ENCODE measurements at regions not wholly inside any gene's neighbourhood (a gene's known extent, or its start where the extent isn't known, plus 50 kb on each side); places are given as distances from the start of the nearest gene placed in this dataset.

DNA sequence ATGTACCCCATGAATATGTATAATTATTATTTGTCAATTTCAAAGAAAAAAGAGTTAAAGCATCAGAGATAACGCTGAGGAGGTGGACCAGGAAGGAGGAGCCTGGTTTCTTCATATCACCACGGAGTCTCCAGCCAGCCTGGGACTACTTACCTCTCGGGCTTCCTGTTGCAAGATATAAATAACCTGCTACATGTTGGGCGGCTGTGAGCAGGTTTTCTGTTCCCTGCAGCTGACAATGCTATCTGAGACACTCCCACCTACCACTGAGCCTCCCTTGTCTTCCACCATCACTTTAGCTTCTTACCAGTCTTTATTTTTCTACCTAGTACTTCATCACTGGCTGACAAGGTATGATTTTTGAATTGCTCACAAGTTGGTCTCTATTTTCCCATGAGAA is 102.7 kb upstream of the CPEB4 start:
- ChIA-PET CTCF (interaction anchor here (1.7 to 2.1 kb wide), 4 partner anchors 140 to 187 kb away, joined by 4 to 10 read pairs (median 7); no protein-coding TSS in a partner anchor), POLR2A (no interaction called here)
- TF ChIP-seq ZNF138 (CRISPR knock-in tag; conservative IDR thresholded peaks at IDR 0.05) (no peak), MXD4 (CRISPR knock-in tag; IDR thresholded peaks at IDR 0.05; ENCODE audit: borderline replicate concordance) (no peak), NR1H2 (CRISPR knock-in tag; IDR thresholded peaks at IDR 0.05) (no peak), TP53 (CRISPR knock-in tag; IDR thresholded peaks at IDR 0.05) (no peak)
- TF ChIP-seq, protein P1, sequence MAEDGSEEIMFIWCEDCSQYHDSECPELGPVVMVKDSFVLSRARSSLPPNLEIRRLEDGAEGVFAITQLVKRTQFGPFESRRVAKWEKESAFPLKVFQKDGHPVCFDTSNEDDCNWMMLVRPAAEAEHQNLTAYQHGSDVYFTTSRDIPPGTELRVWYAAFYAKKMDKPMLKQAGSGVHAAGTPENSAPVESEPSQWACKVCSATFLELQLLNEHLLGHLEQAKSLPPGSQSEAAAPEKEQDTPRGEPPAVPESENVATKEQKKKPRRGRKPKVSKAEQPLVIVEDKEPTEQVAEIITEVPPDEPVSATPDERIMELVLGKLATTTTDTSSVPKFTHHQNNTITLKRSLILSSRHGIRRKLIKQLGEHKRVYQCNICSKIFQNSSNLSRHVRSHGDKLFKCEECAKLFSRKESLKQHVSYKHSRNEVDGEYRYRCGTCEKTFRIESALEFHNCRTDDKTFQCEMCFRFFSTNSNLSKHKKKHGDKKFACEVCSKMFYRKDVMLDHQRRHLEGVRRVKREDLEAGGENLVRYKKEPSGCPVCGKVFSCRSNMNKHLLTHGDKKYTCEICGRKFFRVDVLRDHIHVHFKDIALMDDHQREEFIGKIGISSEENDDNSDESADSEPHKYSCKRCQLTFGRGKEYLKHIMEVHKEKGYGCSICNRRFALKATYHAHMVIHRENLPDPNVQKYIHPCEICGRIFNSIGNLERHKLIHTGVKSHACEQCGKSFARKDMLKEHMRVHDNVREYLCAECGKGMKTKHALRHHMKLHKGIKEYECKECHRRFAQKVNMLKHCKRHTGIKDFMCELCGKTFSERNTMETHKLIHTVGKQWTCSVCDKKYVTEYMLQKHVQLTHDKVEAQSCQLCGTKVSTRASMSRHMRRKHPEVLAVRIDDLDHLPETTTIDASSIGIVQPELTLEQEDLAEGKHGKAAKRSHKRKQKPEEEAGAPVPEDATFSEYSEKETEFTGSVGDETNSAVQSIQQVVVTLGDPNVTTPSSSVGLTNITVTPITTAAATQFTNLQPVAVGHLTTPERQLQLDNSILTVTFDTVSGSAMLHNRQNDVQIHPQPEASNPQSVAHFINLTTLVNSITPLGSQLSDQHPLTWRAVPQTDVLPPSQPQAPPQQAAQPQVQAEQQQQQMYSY (CRISPR knock-in tag; IDR thresholded peaks at IDR 0.05): no peak
- TF ChIP-seq, protein P2, sequence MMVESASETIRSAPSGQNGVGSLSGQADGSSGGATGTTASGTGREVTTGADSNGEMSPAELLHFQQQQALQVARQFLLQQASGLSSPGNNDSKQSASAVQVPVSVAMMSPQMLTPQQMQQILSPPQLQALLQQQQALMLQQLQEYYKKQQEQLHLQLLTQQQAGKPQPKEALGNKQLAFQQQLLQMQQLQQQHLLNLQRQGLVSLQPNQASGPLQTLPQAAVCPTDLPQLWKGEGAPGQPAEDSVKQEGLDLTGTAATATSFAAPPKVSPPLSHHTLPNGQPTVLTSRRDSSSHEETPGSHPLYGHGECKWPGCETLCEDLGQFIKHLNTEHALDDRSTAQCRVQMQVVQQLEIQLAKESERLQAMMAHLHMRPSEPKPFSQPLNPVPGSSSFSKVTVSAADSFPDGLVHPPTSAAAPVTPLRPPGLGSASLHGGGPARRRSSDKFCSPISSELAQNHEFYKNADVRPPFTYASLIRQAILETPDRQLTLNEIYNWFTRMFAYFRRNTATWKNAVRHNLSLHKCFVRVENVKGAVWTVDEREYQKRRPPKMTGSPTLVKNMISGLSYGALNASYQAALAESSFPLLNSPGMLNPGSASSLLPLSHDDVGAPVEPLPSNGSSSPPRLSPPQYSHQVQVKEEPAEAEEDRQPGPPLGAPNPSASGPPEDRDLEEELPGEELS (CRISPR knock-in tag; IDR thresholded peaks at IDR 0.05): no peak
- TF ChIP-seq, protein P3, sequence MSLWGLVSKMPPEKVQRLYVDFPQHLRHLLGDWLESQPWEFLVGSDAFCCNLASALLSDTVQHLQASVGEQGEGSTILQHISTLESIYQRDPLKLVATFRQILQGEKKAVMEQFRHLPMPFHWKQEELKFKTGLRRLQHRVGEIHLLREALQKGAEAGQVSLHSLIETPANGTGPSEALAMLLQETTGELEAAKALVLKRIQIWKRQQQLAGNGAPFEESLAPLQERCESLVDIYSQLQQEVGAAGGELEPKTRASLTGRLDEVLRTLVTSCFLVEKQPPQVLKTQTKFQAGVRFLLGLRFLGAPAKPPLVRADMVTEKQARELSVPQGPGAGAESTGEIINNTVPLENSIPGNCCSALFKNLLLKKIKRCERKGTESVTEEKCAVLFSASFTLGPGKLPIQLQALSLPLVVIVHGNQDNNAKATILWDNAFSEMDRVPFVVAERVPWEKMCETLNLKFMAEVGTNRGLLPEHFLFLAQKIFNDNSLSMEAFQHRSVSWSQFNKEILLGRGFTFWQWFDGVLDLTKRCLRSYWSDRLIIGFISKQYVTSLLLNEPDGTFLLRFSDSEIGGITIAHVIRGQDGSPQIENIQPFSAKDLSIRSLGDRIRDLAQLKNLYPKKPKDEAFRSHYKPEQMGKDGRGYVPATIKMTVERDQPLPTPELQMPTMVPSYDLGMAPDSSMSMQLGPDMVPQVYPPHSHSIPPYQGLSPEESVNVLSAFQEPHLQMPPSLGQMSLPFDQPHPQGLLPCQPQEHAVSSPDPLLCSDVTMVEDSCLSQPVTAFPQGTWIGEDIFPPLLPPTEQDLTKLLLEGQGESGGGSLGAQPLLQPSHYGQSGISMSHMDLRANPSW (CRISPR knock-in tag; conservative IDR thresholded peaks at IDR 0.05; ENCODE audit: low read depth): no peak
- TF ChIP-seq, protein P4, sequence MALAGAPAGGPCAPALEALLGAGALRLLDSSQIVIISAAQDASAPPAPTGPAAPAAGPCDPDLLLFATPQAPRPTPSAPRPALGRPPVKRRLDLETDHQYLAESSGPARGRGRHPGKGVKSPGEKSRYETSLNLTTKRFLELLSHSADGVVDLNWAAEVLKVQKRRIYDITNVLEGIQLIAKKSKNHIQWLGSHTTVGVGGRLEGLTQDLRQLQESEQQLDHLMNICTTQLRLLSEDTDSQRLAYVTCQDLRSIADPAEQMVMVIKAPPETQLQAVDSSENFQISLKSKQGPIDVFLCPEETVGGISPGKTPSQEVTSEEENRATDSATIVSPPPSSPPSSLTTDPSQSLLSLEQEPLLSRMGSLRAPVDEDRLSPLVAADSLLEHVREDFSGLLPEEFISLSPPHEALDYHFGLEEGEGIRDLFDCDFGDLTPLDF (CRISPR knock-in tag; IDR thresholded peaks at IDR 0.05): no peak
- DNase-seq (ENCODE audit: low spot score) (no peak), ATAC-seq (no peak)
- Mint-ChIP-seq H3K27ac (no peak overlapping the region), H3K27me3 (ENCODE audit: low read depth) (peaks cover 5% of the 10 kb centered on the region), H3K4me3 (no peak overlapping the region), H3K36me3 (no peaks in the 10 kb centered on the region), H3K4me1 (peaks cover 21% of the 10 kb centered on the region), H3K9me3 (no peaks in the 10 kb centered on the region)

DNA sequence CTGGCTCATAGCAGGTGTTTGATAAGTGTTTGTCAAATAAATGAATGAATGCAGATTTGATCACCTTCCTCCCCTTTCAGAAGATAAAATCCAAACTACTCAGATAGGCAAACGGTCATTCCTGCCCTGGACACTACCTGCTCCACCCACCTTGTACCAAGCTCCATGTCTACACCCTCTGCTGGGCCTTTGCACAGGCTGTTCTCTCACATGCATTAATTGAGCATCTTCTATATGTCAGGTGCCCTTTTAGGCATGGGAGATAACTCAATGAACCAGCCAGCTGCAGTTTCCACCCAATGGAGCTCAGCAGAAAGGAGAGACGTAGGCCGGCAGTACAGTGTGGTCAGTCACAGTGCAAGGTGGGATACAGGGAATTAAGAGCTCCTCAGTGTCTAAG is 102.3 kb upstream of the CPEB4 start:
- ChIA-PET CTCF (interaction anchor here (0.8 to 2.3 kb wide), 11 partner anchors 16 to 189 kb away, joined by 3 to 12 read pairs (median 4); no protein-coding TSS in a partner anchor), POLR2A (no interaction called here)
- no peak overlapping the region for H3K4me3 Mint-ChIP-seq
- no peak overlapping the region for H3K27ac Mint-ChIP-seq
- DNase-seq (ENCODE audit: low spot score): no peak
- peaks cover 21% of the 10 kb centered on the region for H3K4me1 Mint-ChIP-seq
- H3K27me3 Mint-ChIP-seq (ENCODE audit: low read depth): peaks cover 5% of the 10 kb centered on the region
- no peaks in the 10 kb centered on the region for H3K9me3 Mint-ChIP-seq
- no peak for ATAC-seq
- no peaks in the 10 kb centered on the region for H3K36me3 Mint-ChIP-seq
- no peak for TF ChIP-seq NR3C1 (CRISPR knock-in tag; conservative IDR thresholded peaks at IDR 0.05; ENCODE audit: low read depth)
- TF ChIP-seq, protein P5, sequence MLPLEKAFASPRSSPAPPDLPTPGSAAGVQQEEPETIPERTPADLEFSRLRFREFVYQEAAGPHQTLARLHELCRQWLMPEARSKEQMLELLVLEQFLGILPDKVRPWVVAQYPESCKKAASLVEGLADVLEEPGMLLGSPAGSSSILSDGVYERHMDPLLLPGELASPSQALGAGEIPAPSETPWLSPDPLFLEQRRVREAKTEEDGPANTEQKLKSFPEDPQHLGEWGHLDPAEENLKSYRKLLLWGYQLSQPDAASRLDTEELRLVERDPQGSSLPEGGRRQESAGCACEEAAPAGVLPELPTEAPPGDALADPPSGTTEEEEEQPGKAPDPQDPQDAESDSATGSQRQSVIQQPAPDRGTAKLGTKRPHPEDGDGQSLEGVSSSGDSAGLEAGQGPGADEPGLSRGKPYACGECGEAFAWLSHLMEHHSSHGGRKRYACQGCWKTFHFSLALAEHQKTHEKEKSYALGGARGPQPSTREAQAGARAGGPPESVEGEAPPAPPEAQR (CRISPR knock-in tag; IDR thresholded peaks at IDR 0.05): no peak
- TF ChIP-seq, protein P6, sequence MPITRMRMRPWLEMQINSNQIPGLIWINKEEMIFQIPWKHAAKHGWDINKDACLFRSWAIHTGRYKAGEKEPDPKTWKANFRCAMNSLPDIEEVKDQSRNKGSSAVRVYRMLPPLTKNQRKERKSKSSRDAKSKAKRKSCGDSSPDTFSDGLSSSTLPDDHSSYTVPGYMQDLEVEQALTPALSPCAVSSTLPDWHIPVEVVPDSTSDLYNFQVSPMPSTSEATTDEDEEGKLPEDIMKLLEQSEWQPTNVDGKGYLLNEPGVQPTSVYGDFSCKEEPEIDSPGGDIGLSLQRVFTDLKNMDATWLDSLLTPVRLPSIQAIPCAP (CRISPR knock-in tag; IDR thresholded peaks at IDR 0.05): no peak
- TF ChIP-seq, protein P7, sequence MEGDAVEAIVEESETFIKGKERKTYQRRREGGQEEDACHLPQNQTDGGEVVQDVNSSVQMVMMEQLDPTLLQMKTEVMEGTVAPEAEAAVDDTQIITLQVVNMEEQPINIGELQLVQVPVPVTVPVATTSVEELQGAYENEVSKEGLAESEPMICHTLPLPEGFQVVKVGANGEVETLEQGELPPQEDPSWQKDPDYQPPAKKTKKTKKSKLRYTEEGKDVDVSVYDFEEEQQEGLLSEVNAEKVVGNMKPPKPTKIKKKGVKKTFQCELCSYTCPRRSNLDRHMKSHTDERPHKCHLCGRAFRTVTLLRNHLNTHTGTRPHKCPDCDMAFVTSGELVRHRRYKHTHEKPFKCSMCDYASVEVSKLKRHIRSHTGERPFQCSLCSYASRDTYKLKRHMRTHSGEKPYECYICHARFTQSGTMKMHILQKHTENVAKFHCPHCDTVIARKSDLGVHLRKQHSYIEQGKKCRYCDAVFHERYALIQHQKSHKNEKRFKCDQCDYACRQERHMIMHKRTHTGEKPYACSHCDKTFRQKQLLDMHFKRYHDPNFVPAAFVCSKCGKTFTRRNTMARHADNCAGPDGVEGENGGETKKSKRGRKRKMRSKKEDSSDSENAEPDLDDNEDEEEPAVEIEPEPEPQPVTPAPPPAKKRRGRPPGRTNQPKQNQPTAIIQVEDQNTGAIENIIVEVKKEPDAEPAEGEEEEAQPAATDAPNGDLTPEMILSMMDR (IDR thresholded peaks at IDR 0.05): no peak
- no peak for TF ChIP-seq ZNF317 (CRISPR knock-in tag; IDR thresholded peaks at IDR 0.05; ENCODE audit: borderline replicate concordance, low read depth)
- no peak for TF ChIP-seq MXD4 (CRISPR knock-in tag; IDR thresholded peaks at IDR 0.05; ENCODE audit: borderline replicate concordance)

Measured in WTC11 (cell line).